ENCODE measurements at regions not wholly inside any gene's neighbourhood (a gene's known extent, or its start where the extent isn't known, plus 50 kb on each side); places are given as distances from the start of the nearest gene placed in this dataset.

GRCh38 chr9:135339378-135339973, 140.1 kb upstream of the PPP1R26 start:
- TF ChIP-seq GATA2 (IDR thresholded peaks at IDR 0.05; ENCODE audit: low read depth, low read length): no peak
- TF ChIP-seq GATA3 (IDR thresholded peaks at IDR 0.05; ENCODE audit: low read depth, low read length): no peak
